Endothelial cell of umbilical vein (primary cell): ENCODE measurements at regions not wholly inside any gene's neighbourhood (a gene's known extent, or its start where the extent isn't known, plus 50 kb on each side); places are given as distances from the start of the nearest gene placed in this dataset.

Experiments
- GATA2 ChIP-seq: IDR thresholded peaks from 2 replicates; pipeline ENCODE4 v1.7.0; 2011; ENCODE audit warnings: low read depth, mild to moderate bottlenecking, moderate library complexity, mixed read lengths, low read length; ENCODE audit not compliant: insufficient read length, insufficient read depth
- JUN ChIP-seq: IDR thresholded peaks from 2 replicates; pipeline ENCODE4 v1.6.1; 2011; ENCODE audit warnings: borderline replicate concordance, low read depth; ENCODE audit not compliant: insufficient read length, insufficient read depth
- POLR2AphosphoS5 ChIP-seq: IDR thresholded peaks from 2 replicates; pipeline ENCODE4 v1.6.1; 2012; ENCODE audit warnings: low read depth, mild to moderate bottlenecking, control low read depth, low read length, moderate library complexity; ENCODE audit not compliant: insufficient read depth
- TF ChIP-seq, protein P1 (sequence below), 2 donors: IDR thresholded peaks; 1 replicate in 1 of 2; 2 replicates in 1 of 2; pipeline ENCODE4 v1.5.1; 2011; ENCODE audit warnings: low read length in 2 of 2, mild to moderate bottlenecking in 2 of 2, moderate library complexity in 2 of 2, control low read depth in 1 of 2, inconsistent platforms in 1 of 2, low read depth in 1 of 2; ENCODE audit not compliant: insufficient read depth in 1 of 2; ENCODE audit errors: extremely low read depth in 1 of 2

DNA sequence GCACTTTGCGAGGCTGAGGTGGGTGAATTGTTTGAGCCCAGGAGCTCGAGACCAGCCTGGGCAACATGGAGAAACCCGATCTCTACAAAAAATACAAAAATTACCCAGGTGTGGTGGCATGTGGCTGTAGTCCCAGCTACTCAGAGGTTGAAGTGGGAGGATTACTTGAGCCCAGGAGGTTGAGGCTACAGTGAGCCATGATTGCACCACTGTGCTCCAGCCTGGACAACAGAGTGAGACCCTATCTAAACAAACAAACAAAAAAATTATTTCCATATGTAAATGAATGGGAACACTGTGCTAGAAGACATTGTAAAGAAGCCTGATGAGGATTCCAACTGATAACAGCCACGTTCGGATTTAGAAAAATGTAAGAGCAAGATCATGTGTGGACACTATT lies 154.2 kb downstream of the ZFP64 start:
- TF ChIP-seq, protein P1, sequence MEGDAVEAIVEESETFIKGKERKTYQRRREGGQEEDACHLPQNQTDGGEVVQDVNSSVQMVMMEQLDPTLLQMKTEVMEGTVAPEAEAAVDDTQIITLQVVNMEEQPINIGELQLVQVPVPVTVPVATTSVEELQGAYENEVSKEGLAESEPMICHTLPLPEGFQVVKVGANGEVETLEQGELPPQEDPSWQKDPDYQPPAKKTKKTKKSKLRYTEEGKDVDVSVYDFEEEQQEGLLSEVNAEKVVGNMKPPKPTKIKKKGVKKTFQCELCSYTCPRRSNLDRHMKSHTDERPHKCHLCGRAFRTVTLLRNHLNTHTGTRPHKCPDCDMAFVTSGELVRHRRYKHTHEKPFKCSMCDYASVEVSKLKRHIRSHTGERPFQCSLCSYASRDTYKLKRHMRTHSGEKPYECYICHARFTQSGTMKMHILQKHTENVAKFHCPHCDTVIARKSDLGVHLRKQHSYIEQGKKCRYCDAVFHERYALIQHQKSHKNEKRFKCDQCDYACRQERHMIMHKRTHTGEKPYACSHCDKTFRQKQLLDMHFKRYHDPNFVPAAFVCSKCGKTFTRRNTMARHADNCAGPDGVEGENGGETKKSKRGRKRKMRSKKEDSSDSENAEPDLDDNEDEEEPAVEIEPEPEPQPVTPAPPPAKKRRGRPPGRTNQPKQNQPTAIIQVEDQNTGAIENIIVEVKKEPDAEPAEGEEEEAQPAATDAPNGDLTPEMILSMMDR (IDR thresholded peaks at IDR 0.05; ENCODE audit: extremely low read depth in 1 of 2, insufficient read depth in 1 of 2, low read depth in 1 of 2, low read length in 2 of 2), result no peak
- no peak for TF ChIP-seq JUN
- no peak for TF ChIP-seq GATA2
- TF ChIP-seq POLR2AphosphoS5, result no peak
